ENCODE measurements at regions not wholly inside any gene's neighbourhood (a gene's known extent, or its start where the extent isn't known, plus 50 kb on each side); places are given as distances from the start of the nearest gene placed in this dataset.

GRCh38 chr15:88383354-88383753, 83.8 kb downstream of the MRPL46 start:
- in situ Hi-C loops (cut with HindIII; ENCODE audit: low sequenced_read_pairs) = no loop called here

GRCh38 chr15:88382482-88382983, 84.7 kb downstream of the MRPL46 start:
- in situ Hi-C loops (cut with HindIII; ENCODE audit: low sequenced_read_pairs) = no loop called here

GRCh38 chr15:88378188-88378637, 89.0 kb downstream of the MRPL46 start:
- in situ Hi-C loops (cut with HindIII; ENCODE audit: low sequenced_read_pairs) = no loop called here

DNA sequence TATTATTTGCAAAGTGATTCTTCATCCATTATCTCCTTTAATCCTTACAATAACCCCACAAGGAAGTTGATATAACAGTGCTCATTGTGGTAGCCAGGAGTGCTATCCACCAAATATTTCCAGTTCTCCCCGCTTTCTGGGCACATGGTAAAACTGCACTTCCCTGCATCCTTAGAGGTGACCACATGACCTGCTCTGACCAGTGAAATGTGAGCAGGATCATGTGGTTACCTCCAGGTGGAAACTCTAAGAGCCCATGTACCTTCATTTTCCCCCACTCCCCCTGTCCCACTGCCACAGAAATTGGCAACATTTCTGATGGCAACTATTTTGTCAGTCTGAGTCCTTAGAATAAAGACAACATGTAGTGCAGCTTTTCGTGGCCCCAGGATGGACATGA, 89.7 kb downstream of the MRPL46 start:
- in situ Hi-C loops (cut with HindIII; ENCODE audit: low sequenced_read_pairs) = no loop called here

DNA sequence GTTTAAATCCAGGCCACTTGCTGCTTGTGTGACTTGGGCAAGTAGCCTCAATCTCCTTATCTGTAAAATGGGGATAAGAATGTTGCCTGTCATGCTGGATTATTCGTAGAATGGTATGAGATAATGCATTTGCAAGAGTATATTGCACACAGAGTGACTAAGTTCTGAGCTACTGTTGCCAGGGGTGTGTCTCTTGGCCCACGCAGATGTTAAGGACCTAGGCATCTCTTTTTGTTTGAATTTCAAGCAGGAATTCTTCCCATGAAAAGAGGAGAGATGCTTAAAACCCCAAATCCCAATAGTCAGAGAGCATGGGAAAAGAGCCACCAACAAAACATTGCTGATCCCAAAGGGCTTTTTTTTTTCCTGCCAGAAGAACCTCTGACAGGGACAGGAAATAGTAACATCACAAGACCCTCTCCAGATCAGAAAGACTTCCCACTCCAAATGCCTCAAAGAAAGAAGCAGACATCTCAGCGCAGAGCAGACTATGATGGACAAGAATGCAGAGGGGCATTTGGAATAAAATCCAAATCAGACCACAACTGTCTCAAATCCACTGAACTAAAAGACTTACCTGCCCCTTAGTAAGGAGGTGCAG, 90.5 kb downstream of the MRPL46 start:
- in situ Hi-C loops (cut with HindIII; ENCODE audit: low sequenced_read_pairs) = no loop called here

- in situ Hi-C loops (cut with HindIII; ENCODE audit: low sequenced_read_pairs) = no loop called here
Observed at GRCh38 chr15:88375234-88375927, 91.8 kb downstream of the MRPL46 start.

DNA sequence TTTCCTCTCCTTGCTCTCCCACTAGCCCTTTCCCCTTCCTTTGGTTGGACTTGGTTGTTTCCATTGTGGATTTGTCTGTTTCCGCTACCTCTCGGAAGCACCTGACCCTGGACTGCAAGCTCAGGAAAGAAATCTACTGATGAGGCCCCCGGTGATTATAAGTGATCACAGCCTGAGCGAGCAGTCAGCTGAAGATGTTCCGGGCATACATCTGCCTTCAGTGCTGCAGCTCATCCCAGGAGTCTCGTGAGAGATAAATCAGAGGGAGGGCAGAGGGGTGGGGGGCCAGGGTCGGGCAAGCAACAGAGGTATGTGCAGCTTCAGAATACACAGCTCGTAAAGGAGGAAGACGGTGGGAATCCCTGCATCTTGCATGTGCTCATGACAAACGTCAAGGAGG, 102.1 kb downstream of the MRPL46 start:
- in situ Hi-C loops (cut with HindIII; ENCODE audit: low sequenced_read_pairs) = no loop called here

- in situ Hi-C loops (cut with HindIII; ENCODE audit: low sequenced_read_pairs) = no loop called here
Observed at GRCh38 chr15:88348579-88349230, 92.2 kb upstream of the NTRK3 start.

DNA sequence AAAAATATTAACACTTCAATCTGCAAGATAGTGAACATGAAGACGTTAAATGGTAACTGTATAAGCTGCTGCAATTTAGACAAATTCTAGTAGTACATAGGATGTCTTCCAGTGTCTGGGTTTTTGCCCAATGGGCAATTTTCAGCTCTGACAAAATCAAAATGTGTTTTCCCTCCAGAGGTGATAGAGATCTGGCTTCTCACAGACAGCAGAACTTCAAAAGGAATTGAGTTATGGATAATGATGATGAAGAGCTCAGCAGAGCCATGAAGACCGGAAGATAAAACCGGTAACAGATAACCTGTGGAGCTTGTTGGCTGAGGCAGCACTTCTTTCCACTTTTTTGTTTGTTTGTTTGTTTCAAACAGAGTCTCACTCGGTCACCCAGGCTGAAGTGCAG, 89.4 kb upstream of the NTRK3 start:
- in situ Hi-C loops (cut with HindIII; ENCODE audit: low sequenced_read_pairs) = no loop called here

- in situ Hi-C loops (cut with HindIII; ENCODE audit: low sequenced_read_pairs) = no loop called here
Observed at GRCh38 chr15:88344786-88345185, 88.2 kb upstream of the NTRK3 start.

DNA sequence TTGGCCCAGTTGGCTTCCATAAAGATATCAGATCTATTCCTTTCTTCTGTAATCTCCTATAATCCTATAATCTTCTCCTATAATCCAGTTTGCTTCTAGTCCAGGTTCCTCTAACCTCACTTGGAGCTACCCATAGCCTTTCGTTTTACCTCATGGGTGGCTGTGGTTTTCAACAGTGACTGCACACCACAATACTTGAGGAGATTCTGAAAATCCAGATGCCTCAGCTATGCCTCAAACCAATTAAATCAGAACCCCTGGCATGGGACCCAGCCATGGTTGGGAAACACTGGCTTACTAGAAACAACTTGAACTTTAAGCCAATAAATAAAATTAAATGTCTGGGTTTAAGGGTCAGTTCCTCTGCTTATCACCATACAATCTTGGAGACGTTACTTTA, 86.1 kb upstream of the NTRK3 start:
- in situ Hi-C loops (cut with HindIII; ENCODE audit: low sequenced_read_pairs) = no loop called here

- in situ Hi-C loops (cut with HindIII; ENCODE audit: low sequenced_read_pairs) = no loop called here
Observed at GRCh38 chr15:88341653-88342052, 85.1 kb upstream of the NTRK3 start.

DNA sequence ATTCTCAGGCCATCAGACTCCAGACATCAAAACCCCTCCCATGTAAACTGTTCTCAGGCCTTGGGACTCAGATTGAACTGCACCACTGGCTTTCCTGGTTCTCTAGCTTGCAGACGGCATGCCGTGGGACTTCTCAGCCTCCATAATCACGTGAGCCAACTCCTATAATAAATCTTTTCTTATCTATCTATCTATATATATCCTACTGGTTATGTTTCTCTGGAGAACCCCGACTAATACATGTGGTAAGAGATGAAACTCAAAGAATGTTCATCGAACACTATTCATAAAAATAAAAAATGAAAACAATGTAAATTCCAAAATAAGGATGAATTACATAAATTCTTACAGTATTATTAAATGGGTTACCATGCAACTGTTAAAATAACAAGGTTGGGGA, 84.5 kb upstream of the NTRK3 start:
- in situ Hi-C loops (cut with HindIII; ENCODE audit: low sequenced_read_pairs) = no loop called here

GRCh38 chr15:88337993-88338392, 81.5 kb upstream of the NTRK3 start:
- in situ Hi-C loops (cut with HindIII; ENCODE audit: low sequenced_read_pairs) = no loop called here

DNA sequence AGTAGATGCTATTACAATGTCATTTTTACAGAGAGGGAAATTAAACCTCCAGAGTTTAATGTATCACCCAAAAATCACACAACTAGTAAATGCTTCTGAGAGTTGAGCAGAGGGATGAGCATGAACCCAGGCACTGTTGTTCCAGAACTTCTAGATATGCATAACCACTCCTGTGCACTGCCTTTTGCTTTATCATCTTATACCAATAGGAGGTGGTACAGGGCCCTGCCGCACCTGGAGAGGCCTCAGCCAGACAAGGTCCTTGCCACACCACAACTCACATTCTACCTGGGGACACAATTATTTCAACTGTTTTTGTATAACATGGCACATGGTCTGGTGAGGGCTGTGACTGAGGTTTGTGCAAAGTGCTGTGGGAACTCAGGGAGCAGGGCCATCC, 78.5 kb upstream of the NTRK3 start:
- in situ Hi-C loops (cut with HindIII; ENCODE audit: low sequenced_read_pairs) = no loop called here

DNA sequence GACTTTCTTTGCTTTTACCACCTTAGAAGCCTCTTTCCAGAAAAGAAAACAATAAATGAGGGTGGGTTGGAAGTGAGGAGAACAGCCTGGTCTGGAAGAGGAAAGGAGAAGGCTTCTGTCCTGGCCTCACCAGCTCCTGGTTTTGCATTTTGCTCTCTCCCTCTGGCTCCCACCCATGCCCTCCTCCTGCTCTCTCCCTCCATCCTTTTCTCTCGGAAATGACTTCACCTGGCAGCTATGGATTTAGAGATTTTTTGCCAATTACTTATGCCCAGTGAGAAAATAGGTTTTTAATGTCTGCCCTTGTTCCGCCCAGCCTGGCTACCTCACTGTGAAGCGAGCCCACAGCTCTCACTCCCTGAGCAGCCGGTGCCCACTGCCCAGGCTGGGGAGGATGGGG, 77.9 kb upstream of the NTRK3 start:
- in situ Hi-C loops (cut with HindIII; ENCODE audit: low sequenced_read_pairs) = no loop called here

DNA sequence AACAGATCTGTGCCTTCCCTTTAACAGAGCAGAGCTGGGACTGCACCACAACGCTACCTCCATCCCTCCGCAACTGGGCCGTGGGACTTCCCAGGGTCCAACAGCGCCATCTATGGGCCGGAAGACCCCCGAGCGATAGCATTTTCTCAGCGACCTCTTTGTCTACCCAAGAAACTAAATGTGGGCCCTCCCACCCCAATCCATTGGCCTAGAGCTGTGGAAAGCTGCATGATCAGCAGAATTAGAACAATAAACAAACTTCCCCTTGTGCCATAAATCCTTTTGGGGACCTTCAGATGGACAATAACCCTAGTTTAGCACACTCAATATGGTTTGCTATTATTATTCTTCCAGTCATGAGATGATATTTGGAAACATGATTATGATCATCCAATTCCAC, 74.8 kb upstream of the NTRK3 start:
- in situ Hi-C loops (cut with HindIII; ENCODE audit: low sequenced_read_pairs) = no loop called here

- in situ Hi-C loops (cut with HindIII; ENCODE audit: low sequenced_read_pairs) = no loop called here
Observed at GRCh38 chr15:88326924-88327323, 70.4 kb upstream of the NTRK3 start.

GRCh38 chr15:88324741-88325065, 68.2 kb upstream of the NTRK3 start:
- in situ Hi-C loops (cut with HindIII; ENCODE audit: low sequenced_read_pairs) = no loop called here

DNA sequence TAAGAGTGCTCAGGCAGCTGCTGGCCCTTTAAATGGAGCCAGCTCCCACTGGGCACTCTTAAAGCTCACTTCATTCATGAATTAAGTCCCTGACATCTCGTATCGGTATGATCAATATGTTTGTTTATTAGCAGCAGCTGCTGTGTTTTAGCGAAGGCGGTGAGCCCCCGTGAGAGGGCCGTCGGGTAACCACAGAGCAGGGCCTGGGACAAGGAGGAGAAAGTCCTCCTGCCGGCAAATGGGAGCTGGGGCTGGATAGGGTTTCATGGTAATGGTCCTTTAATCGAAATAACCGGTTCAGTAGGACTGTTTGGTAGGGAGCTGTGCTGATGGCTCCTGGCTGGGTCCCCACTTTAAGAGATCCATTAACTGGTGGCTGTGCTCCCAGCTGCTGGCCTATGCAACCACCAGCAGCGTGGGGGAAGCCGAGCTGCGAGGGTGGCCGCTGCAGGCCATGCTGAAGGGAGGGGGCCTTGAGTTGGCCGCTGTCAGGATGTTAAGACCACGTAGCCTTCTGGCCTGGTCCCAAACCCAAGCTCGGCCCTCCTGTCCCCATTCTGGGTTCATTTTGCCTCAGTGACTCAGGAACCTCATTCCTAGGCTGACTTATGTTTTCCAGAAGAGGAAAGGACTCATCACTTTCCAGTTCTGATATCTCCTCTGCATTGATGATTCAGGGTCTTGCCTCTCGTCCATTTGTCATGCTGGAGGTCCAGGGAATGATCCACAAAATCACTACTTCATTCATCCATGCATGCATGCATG, 67.6 kb upstream of the NTRK3 start:
- in situ Hi-C loops (cut with HindIII; ENCODE audit: low sequenced_read_pairs) = no loop called here

DNA sequence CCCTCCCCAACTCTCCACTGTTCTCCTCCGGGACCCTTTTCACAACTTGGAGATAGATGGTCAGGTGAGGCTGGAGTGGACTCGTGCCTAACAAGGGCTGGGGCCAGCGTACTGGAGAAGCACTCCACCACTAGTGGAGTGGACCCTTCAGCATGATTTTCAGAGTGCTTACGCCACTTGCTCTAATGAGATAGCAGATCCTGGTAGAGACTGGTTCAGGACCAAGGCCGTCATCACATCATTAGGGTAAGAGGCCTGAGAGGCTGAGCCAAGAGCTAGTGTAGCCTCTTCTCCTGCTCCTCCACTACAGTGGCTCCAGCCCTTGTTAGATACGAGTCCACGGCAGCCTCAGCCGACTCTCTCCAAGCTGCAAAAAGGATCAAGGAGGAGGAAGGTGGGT, 66.9 kb upstream of the NTRK3 start:
- in situ Hi-C loops (cut with HindIII; ENCODE audit: low sequenced_read_pairs) = no loop called here

DNA sequence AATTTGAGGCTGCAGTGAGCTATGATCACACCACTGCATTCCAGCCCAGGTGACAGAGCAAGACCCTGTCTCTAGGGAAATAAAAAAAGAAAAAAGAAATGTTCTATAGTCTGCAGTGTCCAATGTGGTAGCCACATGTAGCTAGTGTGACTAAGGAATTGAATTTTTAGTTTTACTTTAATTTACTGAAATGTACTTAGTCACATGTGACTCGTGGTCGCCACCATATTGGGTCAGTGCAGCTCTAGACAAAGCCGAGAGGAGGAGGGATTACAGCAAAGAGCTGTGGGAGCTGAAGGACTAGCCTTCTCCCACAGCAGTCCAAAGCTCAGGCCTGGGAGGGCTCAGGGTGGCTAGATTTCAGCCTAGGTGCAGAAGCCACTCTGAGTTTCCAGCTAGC, 65.9 kb upstream of the NTRK3 start:
- in situ Hi-C loops (cut with HindIII; ENCODE audit: low sequenced_read_pairs) = no loop called here

Measured in endothelial cell of hepatic sinusoid (primary cell).